ENCODE measurements at regions not wholly inside any gene's neighbourhood (a gene's known extent, or its start where the extent isn't known, plus 50 kb on each side); places are given as distances from the start of the nearest gene placed in this dataset.

DNA sequence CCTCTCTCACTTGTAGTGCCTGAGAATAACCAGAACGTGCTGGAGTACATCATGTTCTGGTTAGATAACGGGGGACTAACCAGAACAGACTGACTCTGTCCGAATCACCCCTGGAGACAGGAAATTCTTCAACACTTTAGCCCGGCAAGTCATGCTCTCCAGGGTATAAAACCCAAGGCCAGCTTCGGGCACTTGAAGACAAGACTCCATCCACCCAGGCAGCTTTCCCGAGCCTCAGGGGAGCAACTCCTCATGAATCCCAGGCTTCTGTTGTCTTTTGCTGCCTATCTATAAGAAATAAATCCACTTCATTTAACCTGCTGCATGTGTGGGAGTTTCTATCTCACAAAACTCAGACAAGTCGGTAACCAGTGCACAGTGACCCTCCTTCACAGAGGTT lies 99.6 kb downstream of the KCNF1 start (continued):
- TF ChIP-seq ETS1 (IDR thresholded peaks at IDR 0.05) (no peak), ZNF114 (CRISPR knock-in tag; IDR thresholded peaks at IDR 0.05) (no peak), ZNF331 (CRISPR knock-in tag; IDR thresholded peaks at IDR 0.05; ENCODE audit: low read depth) (no peak), EZH2 (IDR thresholded peaks at IDR 0.05; ENCODE audit: low read depth, unreplicated experiment) (no peak), POLR2AphosphoS5 (IDR thresholded peaks at IDR 0.05; ENCODE audit: low read depth) (no peak), NANOG (IDR thresholded peaks at IDR 0.05; ENCODE audit: borderline replicate concordance) (no peak)

GRCh38 chr2:11012131-11012693 lies 100.5 kb downstream of the KCNF1 start:
- Histone ChIP-seq H3K4me1 (ENCODE audit: insufficient read depth) (peaks cover 3% of the 10 kb centered on the region; the same call in 1 of the 2 replicates), H3K4me3 (no peak overlapping the region), H3K36me3 (ENCODE audit: insufficient read depth) (no peaks in the 10 kb centered on the region), H3K27ac (ENCODE audit: low read depth) (no peak overlapping the region), H3K79me2 (replicated peaks; ENCODE audit: insufficient read depth) (no peaks in the 10 kb centered on the region), H3K4me2 (no peak overlapping the region), H3K27me3 (ENCODE audit: insufficient read depth) (no peaks in the 10 kb centered on the region), H3K9me2 (ENCODE audit: insufficient read depth) (no peaks in the 10 kb centered on the region), H4K20me1 (replicated peaks; ENCODE audit: insufficient read depth) (no peaks in the 10 kb centered on the region), H2AFZ (no peak overlapping the region), H3F3A (replicated peaks; ENCODE audit: low read depth) (no peaks in the 10 kb centered on the region)
- Mint-ChIP-seq H3K36me3 (ENCODE audit: low read depth) (no peaks in the 10 kb centered on the region; the same call in 2 of the 3 replicates), H3K4me3 (no peak overlapping the region), H3K27me3 (ENCODE audit: insufficient read depth, low read depth, poor library complexity) (peaks cover 8% of the 10 kb centered on the region), H3K9me3 (peaks cover 23% of the 10 kb centered on the region), H3K4me1 (peaks cover 15% of the 10 kb centered on the region), H3K27ac (no peak overlapping the region)
- TF ChIP-seq EZH2 (IDR thresholded peaks at IDR 0.05; ENCODE audit: low read depth, unreplicated experiment) (no peak), STAT1 (IDR thresholded peaks at IDR 0.05; ENCODE audit: unreplicated experiment) (no peak), JUNB (IDR thresholded peaks at IDR 0.05; ENCODE audit: unreplicated experiment) (no peak), EZH2phosphoT487 (IDR thresholded peaks at IDR 0.05; ENCODE audit: unreplicated experiment) (no peak), POLR2AphosphoS5 (IDR thresholded peaks at IDR 0.05; ENCODE audit: low read depth) (no peak), CREB1 (CRISPR knock-in tag; IDR thresholded peaks at IDR 0.05; ENCODE audit: low read depth) (no peak), ETS1 (IDR thresholded peaks at IDR 0.05) (no peak), ZNF331 (CRISPR knock-in tag; IDR thresholded peaks at IDR 0.05; ENCODE audit: low read depth) (no peak)
- TF ChIP-seq, protein P1, sequence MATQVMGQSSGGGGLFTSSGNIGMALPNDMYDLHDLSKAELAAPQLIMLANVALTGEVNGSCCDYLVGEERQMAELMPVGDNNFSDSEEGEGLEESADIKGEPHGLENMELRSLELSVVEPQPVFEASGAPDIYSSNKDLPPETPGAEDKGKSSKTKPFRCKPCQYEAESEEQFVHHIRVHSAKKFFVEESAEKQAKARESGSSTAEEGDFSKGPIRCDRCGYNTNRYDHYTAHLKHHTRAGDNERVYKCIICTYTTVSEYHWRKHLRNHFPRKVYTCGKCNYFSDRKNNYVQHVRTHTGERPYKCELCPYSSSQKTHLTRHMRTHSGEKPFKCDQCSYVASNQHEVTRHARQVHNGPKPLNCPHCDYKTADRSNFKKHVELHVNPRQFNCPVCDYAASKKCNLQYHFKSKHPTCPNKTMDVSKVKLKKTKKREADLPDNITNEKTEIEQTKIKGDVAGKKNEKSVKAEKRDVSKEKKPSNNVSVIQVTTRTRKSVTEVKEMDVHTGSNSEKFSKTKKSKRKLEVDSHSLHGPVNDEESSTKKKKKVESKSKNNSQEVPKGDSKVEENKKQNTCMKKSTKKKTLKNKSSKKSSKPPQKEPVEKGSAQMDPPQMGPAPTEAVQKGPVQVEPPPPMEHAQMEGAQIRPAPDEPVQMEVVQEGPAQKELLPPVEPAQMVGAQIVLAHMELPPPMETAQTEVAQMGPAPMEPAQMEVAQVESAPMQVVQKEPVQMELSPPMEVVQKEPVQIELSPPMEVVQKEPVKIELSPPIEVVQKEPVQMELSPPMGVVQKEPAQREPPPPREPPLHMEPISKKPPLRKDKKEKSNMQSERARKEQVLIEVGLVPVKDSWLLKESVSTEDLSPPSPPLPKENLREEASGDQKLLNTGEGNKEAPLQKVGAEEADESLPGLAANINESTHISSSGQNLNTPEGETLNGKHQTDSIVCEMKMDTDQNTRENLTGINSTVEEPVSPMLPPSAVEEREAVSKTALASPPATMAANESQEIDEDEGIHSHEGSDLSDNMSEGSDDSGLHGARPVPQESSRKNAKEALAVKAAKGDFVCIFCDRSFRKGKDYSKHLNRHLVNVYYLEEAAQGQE (IDR thresholded peaks at IDR 0.05; ENCODE audit: unreplicated experiment) = no peak
- ATAC-seq (no peak), DNase-seq (ENCODE audit: low spot score) (no peak)

Data from GM23338 (cell line).